ENCODE measurements at regions not wholly inside any gene's neighbourhood (a gene's known extent, or its start where the extent isn't known, plus 50 kb on each side); places are given as distances from the start of the nearest gene placed in this dataset.

DNA sequence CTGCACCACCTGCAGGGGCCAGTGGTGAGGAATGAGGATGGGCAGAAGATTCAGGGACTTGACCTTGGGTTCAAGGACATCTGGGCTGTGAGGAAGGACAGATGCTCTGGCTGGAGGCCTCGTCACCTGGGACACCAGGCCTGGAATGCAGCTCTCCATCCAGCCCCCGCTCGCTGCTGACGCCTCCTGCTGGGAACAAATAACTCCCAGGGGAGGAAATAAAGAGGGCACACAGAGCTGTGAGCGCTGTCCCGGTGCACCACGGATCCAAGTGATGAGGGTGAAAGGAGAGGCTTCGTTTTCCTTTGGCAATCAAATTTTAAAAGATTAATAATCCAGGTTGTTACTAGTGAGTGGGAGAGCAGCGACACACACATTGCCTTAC, 368.0 kb upstream of the MYT1L start:
- TF ChIP-seq, protein P1, sequence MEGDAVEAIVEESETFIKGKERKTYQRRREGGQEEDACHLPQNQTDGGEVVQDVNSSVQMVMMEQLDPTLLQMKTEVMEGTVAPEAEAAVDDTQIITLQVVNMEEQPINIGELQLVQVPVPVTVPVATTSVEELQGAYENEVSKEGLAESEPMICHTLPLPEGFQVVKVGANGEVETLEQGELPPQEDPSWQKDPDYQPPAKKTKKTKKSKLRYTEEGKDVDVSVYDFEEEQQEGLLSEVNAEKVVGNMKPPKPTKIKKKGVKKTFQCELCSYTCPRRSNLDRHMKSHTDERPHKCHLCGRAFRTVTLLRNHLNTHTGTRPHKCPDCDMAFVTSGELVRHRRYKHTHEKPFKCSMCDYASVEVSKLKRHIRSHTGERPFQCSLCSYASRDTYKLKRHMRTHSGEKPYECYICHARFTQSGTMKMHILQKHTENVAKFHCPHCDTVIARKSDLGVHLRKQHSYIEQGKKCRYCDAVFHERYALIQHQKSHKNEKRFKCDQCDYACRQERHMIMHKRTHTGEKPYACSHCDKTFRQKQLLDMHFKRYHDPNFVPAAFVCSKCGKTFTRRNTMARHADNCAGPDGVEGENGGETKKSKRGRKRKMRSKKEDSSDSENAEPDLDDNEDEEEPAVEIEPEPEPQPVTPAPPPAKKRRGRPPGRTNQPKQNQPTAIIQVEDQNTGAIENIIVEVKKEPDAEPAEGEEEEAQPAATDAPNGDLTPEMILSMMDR (IDR thresholded peaks at IDR 0.05; ENCODE audit: insufficient read depth, low read depth, low read length), result no peak
- CTCF ChIA-PET, result no interaction called here
- DNase-seq (ENCODE audit: low read depth), result no peak
- Histone ChIP-seq H3K27me3 (ENCODE audit: control insufficient read depth, insufficient read depth, low read length) (no peaks in the 10 kb centered on the region), H3K4me3 (ENCODE audit: low read depth, low read length) (no peak overlapping the region), H3K36me3 (ENCODE audit: control insufficient read depth, insufficient read depth, low read length) (no peaks in the 10 kb centered on the region)
- POLR2A ChIA-PET, result no interaction called here

DNA sequence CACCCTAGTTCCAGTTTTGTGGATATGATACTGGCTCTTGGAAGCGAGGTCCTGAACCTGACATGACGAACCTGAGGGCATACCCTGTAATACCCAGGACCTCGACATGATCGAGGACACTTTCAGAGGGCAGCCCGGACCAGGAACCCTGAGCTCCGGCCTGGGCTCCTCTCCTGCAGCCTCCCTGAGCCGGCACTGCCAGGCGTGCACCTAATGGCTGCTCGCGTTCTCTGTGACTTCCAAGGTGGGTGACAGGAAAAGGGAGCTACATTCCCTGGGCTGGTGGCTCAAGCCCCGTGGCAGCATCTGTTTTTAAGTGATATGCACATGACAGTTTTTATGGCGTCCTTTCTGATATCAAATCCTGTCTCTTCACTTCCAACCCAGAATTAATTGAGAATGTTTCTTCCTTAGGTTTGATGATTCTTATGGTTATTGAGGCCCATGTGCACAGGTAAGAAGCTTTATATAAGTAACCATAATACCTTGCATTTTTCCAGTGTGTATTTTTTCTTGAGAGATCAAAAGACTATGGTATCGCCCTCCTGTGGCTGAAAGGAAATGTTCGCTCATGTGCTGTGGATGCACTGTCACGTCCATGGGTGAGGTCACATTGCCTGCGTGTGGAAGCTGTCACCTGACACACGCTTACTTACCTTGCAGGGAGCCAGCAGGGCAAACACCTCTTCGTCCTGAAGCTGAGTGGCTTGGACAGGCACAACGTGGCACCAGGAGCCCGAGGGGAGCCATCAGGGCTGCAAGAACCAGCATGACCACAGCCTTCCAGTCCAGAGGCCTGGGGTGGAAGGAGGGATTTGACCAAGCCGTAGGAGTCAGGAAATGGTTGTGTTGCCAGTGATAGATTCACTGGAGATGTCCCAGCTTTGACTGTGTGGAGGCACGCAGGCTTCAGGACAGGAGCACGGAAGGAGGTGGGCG, 367.4 kb upstream of the MYT1L start:
- ChIA-PET CTCF (no interaction called here), POLR2A (no interaction called here)
- no peak for DNase-seq (ENCODE audit: low read depth)
- H3K27me3 ChIP-seq (ENCODE audit: control insufficient read depth, insufficient read depth, low read length), result no peaks in the 10 kb centered on the region
- no peak overlapping the region for H3K4me3 ChIP-seq (ENCODE audit: low read depth, low read length)
- TF ChIP-seq, protein P1 (IDR thresholded peaks at IDR 0.05; ENCODE audit: insufficient read depth, low read depth, low read length), result no peak
- H3K36me3 ChIP-seq (ENCODE audit: control insufficient read depth, insufficient read depth, low read length), result no peaks in the 10 kb centered on the region

DNA sequence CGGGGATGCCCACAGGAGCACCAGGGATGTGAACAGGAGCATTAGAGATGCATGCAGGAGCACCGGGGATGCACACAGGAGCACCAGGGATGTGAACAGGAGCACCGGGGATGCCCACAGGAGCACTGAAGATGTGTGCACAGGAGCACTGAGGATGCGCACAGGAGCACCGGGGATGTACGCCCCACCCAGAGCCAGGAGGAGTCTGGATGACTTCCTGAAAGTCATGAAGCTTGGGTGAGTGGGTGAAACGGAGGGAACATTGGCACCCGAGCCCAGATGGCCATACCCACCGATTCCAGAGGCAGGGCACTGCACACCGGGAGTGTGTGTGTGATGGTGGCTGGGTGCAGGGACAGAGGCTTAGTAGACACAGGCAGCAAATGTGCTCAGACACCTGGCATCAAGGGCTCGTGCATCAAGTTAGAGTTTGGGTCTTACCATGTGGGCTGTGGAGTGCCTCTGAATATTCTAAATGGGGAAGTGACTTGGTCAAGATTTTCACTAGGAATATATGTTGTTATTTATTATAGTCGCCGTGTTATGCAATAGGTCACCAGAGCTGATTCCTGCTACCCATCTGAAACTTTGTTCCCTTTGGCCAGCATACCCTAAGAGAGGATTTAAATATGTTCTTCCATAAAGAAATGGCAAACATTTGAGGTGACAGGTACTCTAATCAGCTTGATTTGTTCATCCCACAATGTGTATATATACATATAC, 365.8 kb upstream of the MYT1L start:
- H3K36me3 ChIP-seq (ENCODE audit: control insufficient read depth, insufficient read depth, low read length), result no peaks in the 10 kb centered on the region
- ChIA-PET CTCF (interaction anchor here (0.6 kb wide), 1 partner anchor 452 kb away, joined by 3 read pairs; no protein-coding TSS in a partner anchor), POLR2A (no interaction called here)
- no peak overlapping the region for H3K4me3 ChIP-seq (ENCODE audit: low read depth, low read length)
- TF ChIP-seq, protein P1 (IDR thresholded peaks at IDR 0.05; ENCODE audit: insufficient read depth, low read depth, low read length), result no peak
- no peak for DNase-seq (ENCODE audit: low read depth)
- no peaks in the 10 kb centered on the region for H3K27me3 ChIP-seq (ENCODE audit: control insufficient read depth, insufficient read depth, low read length)

- H3K36me3 ChIP-seq (ENCODE audit: control insufficient read depth, insufficient read depth, low read length), result no peaks in the 10 kb centered on the region
- no peaks in the 10 kb centered on the region for H3K27me3 ChIP-seq (ENCODE audit: control insufficient read depth, insufficient read depth, low read length)
- POLR2A ChIA-PET, result no interaction called here
- DNase-seq (ENCODE audit: low read depth), result no peak
- TF ChIP-seq, protein P1 (IDR thresholded peaks at IDR 0.05; ENCODE audit: insufficient read depth, low read depth, low read length), result no peak
- H3K4me3 ChIP-seq (ENCODE audit: low read depth, low read length), result no peak overlapping the region
- CTCF ChIA-PET, result no interaction called here
These were observed 365.2 kb upstream of the MYT1L start for GRCh38 chr2:2696325-2696724.

DNA sequence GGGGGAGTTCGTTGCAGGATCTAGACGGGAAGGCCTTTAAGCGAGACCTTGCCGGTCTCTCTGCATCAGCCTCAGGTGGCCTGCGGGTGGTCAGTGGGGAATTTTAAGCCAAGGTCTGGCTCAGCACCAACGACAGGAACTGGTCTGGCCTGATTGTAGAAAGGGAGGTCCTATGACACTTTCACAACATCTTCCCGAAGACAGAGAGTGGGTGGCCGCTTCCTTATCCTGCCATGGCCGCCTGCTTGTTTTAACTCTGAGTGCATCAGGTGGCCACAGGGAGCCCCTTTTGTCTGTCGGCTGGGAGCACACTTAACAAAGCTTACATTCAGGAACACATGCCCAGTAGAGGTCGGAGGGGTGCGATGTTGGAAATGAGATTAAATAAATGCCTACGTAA, 363.7 kb upstream of the MYT1L start:
- no peaks in the 10 kb centered on the region for H3K27me3 ChIP-seq (ENCODE audit: control insufficient read depth, insufficient read depth, low read length)
- H3K36me3 ChIP-seq (ENCODE audit: control insufficient read depth, insufficient read depth, low read length), result no peaks in the 10 kb centered on the region
- no peak overlapping the region for H3K4me3 ChIP-seq (ENCODE audit: low read depth, low read length)
- TF ChIP-seq, protein P1 (IDR thresholded peaks at IDR 0.05; ENCODE audit: insufficient read depth, low read depth, low read length), result no peak
- CTCF ChIA-PET, result interaction anchor here (0.7 kb wide), 1 partner anchor 148 kb away, joined by 3 read pairs; no protein-coding TSS in a partner anchor
- DNase-seq (ENCODE audit: low read depth), result no peak
- POLR2A ChIA-PET, result no interaction called here
